A673 (cell line): ENCODE measurements at regions not wholly inside any gene's neighbourhood (a gene's known extent, or its start where the extent isn't known, plus 50 kb on each side); places are given as distances from the start of the nearest gene placed in this dataset.

Experiments
- BruUV-seq: library from RNA; stranded (reverse); fragments of 400-500 nt; replicated peaks from 2 replicates; lab custom pipeline; 2021; lab: Mats Ljungman, UMichigan
- CTCF ChIA-PET: fragments of 300-600 bp; sonication (Branson Sonifier 250); formaldehyde crosslinking; loops from one replicate; lab custom pipeline; 2022; ENCODE audit warnings: antibody characterized with exemption; lab: Charles Lee
- POLR2A ChIA-PET: fragments of 300-600 bp; sonication (Branson Sonifier 250); formaldehyde crosslinking; loops from one replicate; lab custom pipeline; 2022; ENCODE audit warnings: antibody characterized with exemption; ENCODE audit not compliant: low non-redundant PET; lab: Charles Lee
- DNase-seq: peaks from one replicate; pipeline ENCODE4 v3.0.0-alpha.2; 2015; ENCODE audit warnings: low spot score
- H3K27ac ChIP-seq: fragments of 200-600 bp; sonication (generic); 2 replicates; pipeline ENCODE4 v1.5.1; 2016; ENCODE audit warnings: mixed run types, low read depth, mild to moderate bottlenecking, mixed read lengths, antibody characterized with exemption, low read length; ENCODE audit not compliant: poor library complexity, severe bottlenecking
- H3K27me3 ChIP-seq: fragments of 200-600 bp; sonication (generic); replicated peaks from 2 replicates; pipeline ENCODE4 v1.6.1; 2017; ENCODE audit warnings: mixed run types, low read depth, mild to moderate bottlenecking, mixed read lengths, antibody characterized with exemption, low read length; ENCODE audit not compliant: insufficient read depth, poor library complexity
- H3K36me3 ChIP-seq: fragments of 200-600 bp; sonication (generic); 2 replicates; pipeline ENCODE4 v1.6.1; 2016; ENCODE audit warnings: mixed run types, mild to moderate bottlenecking, mixed read lengths, antibody characterized with exemption, low read length; ENCODE audit not compliant: insufficient read depth, poor library complexity, severe bottlenecking
- H3K4me1 ChIP-seq: fragments of 200-600 bp; sonication (generic); 2 replicates; pipeline ENCODE4 v1.6.1; 2017; ENCODE audit warnings: mixed run types, mild to moderate bottlenecking, mixed read lengths, antibody characterized with exemption, low read length; ENCODE audit not compliant: insufficient read depth, poor library complexity, severe bottlenecking
- H3K4me3 ChIP-seq: fragments of 200-600 bp; sonication (generic); 2 replicates; pipeline ENCODE4 v1.5.1; 2016; ENCODE audit warnings: low read depth, mixed run types, mild to moderate bottlenecking, mixed read lengths, low read length; ENCODE audit not compliant: poor library complexity, severe bottlenecking
- H3K9me3 ChIP-seq: fragments of 200-600 bp; sonication (generic); 2 replicates; pipeline ENCODE4 v1.6.1; 2016; ENCODE audit warnings: mixed run types, low read depth, mild to moderate bottlenecking, mixed read lengths, antibody characterized with exemption, low read length; ENCODE audit not compliant: poor library complexity, severe bottlenecking
- EZH2 ChIP-seq: fragments of 200-600 bp; sonication (generic); IDR thresholded peaks from 2 replicates; pipeline ENCODE4 v1.6.1; 2017; ENCODE audit warnings: borderline replicate concordance, low read depth, mild to moderate bottlenecking, mixed read lengths, antibody characterized with exemption, low read length; ENCODE audit not compliant: poor library complexity, severe bottlenecking
- intact Hi-C: fragments of 100-400 bp; cut with micrococcal nuclease; formaldehyde crosslinking; loops from one replicate; pipeline ENCODE4 v1.10.0; 2022; ENCODE audit not compliant: unreplicated experiment
- TF ChIP-seq, protein P1 (sequence below): fragments of 300-800, 200-600 bp; sonication (generic); conservative IDR thresholded peaks from 2 replicates; pipeline ENCODE4 v1.5.1; 2017; ENCODE audit warnings: low read depth, mild to moderate bottlenecking, antibody characterized with exemption, low read length, moderate library complexity, mixed read lengths

DNA sequence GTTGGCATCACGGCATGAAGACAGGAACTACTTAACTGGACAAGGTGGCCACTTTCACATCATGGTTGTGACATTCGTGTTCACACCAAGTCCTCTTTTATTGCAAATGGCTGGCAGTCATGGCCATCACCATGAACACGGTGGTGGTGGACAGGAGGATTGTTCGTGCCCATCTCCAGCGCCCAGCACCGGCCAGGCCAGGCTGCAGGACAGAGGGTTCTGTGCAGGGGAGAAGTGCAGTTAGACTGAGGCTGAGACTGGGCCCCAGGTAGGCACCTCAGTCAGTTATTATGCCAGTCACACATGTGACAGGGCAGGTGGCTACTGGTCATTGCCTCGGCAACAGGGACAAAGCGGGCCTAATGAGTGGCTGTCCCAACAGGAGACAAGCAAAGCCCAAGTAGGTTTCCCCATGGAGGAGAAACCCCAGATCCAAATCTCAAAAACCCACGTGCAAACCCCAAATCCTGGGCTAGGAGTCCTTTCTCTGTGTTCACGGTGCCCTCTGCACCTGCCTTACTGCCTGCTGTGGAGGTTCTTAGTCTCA lies 468.1 kb upstream of the MYT1L start:
- H3K27me3 ChIP-seq, result no peaks in the 10 kb centered on the region
- TF ChIP-seq, protein P1, sequence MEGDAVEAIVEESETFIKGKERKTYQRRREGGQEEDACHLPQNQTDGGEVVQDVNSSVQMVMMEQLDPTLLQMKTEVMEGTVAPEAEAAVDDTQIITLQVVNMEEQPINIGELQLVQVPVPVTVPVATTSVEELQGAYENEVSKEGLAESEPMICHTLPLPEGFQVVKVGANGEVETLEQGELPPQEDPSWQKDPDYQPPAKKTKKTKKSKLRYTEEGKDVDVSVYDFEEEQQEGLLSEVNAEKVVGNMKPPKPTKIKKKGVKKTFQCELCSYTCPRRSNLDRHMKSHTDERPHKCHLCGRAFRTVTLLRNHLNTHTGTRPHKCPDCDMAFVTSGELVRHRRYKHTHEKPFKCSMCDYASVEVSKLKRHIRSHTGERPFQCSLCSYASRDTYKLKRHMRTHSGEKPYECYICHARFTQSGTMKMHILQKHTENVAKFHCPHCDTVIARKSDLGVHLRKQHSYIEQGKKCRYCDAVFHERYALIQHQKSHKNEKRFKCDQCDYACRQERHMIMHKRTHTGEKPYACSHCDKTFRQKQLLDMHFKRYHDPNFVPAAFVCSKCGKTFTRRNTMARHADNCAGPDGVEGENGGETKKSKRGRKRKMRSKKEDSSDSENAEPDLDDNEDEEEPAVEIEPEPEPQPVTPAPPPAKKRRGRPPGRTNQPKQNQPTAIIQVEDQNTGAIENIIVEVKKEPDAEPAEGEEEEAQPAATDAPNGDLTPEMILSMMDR, result no peak
- no peak for TF ChIP-seq EZH2
- no peak overlapping the region for H3K27ac ChIP-seq
- ChIA-PET CTCF (no interaction called here), POLR2A (no interaction called here)
- no peak for DNase-seq
- no TSS peak for BruUV-seq
- H3K4me1 ChIP-seq, result no peaks in the 10 kb centered on the region
- H3K36me3 ChIP-seq, result no peaks in the 10 kb centered on the region
- H3K9me3 ChIP-seq, result no peaks in the 10 kb centered on the region
- no peak overlapping the region for H3K4me3 ChIP-seq
- intact Hi-C loops, result no loop called here

GRCh38 chr2:2798337-2798736 lies 467.3 kb upstream of the MYT1L start:
- BruUV-seq, result no TSS peak
- POLR2A ChIA-PET, result no interaction called here
- no peaks in the 10 kb centered on the region for H3K27me3 ChIP-seq

GRCh38 chr2:2797797-2798196 lies 466.7 kb upstream of the MYT1L start:
- TF ChIP-seq, protein P1, result no peak
- no peak for TF ChIP-seq EZH2
- no peak overlapping the region for H3K4me3 ChIP-seq
- CTCF ChIA-PET, result no interaction called here
- BruUV-seq, result no TSS peak
- no peaks in the 10 kb centered on the region for H3K27me3 ChIP-seq
- H3K36me3 ChIP-seq, result no peaks in the 10 kb centered on the region
- intact Hi-C loops, result no loop called here
- POLR2A ChIA-PET, result no interaction called here
- H3K27ac ChIP-seq, result no peak overlapping the region
- H3K9me3 ChIP-seq, result no peaks in the 10 kb centered on the region
- H3K4me1 ChIP-seq, result no peaks in the 10 kb centered on the region
- no peak for DNase-seq

More at GRCh38 chr2:2798337-2798736, 467.3 kb upstream of the MYT1L start:
- TF ChIP-seq EZH2, result no peak
- TF ChIP-seq, protein P1, result no peak
- no peak for DNase-seq
- H3K9me3 ChIP-seq, result no peaks in the 10 kb centered on the region
- intact Hi-C loops, result no loop called here
- no peak overlapping the region for H3K27ac ChIP-seq
- H3K36me3 ChIP-seq, result no peaks in the 10 kb centered on the region
- CTCF ChIA-PET, result no interaction called here
- no peak overlapping the region for H3K4me3 ChIP-seq
- no peaks in the 10 kb centered on the region for H3K4me1 ChIP-seq
